GM12892 (cell line): ENCODE measurements at regions not wholly inside any gene's neighbourhood (a gene's known extent, or its start where the extent isn't known, plus 50 kb on each side); places are given as distances from the start of the nearest gene placed in this dataset.

Experiments
- POLR2AphosphoS5 ChIP-seq: IDR thresholded peaks from 2 replicates; pipeline ENCODE4 v1.6.1; 2011; ENCODE audit warnings: low read depth, low read length, control low read depth
- TAF1 ChIP-seq: IDR thresholded peaks from 2 replicates; pipeline ENCODE4 v1.6.1; 2011; ENCODE audit warnings: low read depth, mild to moderate bottlenecking, control low read depth, low read length, borderline replicate concordance

- TF ChIP-seq POLR2AphosphoS5 (no peak), TAF1 (no peak)
Measured at GRCh38 chr1:115456441-115456961, 118.5 kb upstream of the NGF start.
